Fibroblast of lung (primary cell): ENCODE measurements at regions not wholly inside any gene's neighbourhood (a gene's known extent, or its start where the extent isn't known, plus 50 kb on each side); places are given as distances from the start of the nearest gene placed in this dataset.
"Not testable (repeated sequence)": the region's sequence is repeated elsewhere in the genome, so short reads cannot be mapped to it uniquely, and the experiment has no call there.

Experiments used
- DNase-seq, 2 donors: peaks; one replicate each; pipeline versions ENCODE4 v3.0.0 to v3.0.0-alpha.2; 2010; ENCODE audit warnings: low read depth in 2 of 2
- H2AFZ ChIP-seq: 2 replicates; pipeline ENCODE4 v1.5.1; 2012; ENCODE audit warnings: low read length, control low read depth, inconsistent platforms
- H3K27ac ChIP-seq: 2 replicates; pipeline ENCODE4 v1.5.1; 2011; ENCODE audit warnings: low read length, control low read depth; ENCODE audit not compliant: insufficient read depth
- H3K27me3 ChIP-seq: 2 replicates; pipeline ENCODE4 v1.5.1; 2011; ENCODE audit warnings: mild to moderate bottlenecking, low read length; ENCODE audit not compliant: control insufficient read depth, insufficient read depth
- H3K36me3 ChIP-seq: 2 replicates; pipeline ENCODE4 v1.5.1; 2011; ENCODE audit warnings: low read length; ENCODE audit not compliant: control insufficient read depth, insufficient read depth
- H3K4me1 ChIP-seq: 2 replicates; pipeline ENCODE4 v1.5.1; 2011; ENCODE audit warnings: low read length; ENCODE audit not compliant: control insufficient read depth, insufficient read depth; ENCODE audit errors: extremely low read depth
- H3K4me2 ChIP-seq: 2 replicates; pipeline ENCODE4 v1.5.1; 2011; ENCODE audit warnings: low read length, control low read depth; ENCODE audit not compliant: insufficient read depth; ENCODE audit errors: extremely low read depth
- H3K4me3 ChIP-seq, 4 experiments: fragments of 200-600 bp in 1 of 4; sonication (generic) in 1 of 4; replicated peaks in 1 of 4; 2 replicates each; pipeline ENCODE4 v1.5.1; 2011 to 2016; ENCODE audit warnings: low read length in 4 of 4, low read depth in 3 of 4, mild to moderate bottlenecking in 3 of 4, control low read depth in 2 of 4, inconsistent platforms in 1 of 4, mixed read lengths in 1 of 4; ENCODE audit not compliant: insufficient read depth in 1 of 4; ENCODE audit errors: control extremely low read depth in 1 of 4
- H3K79me2 ChIP-seq: 2 replicates; pipeline ENCODE4 v1.5.1; 2012; ENCODE audit warnings: mild to moderate bottlenecking, low read length, inconsistent platforms; ENCODE audit not compliant: control insufficient read depth, insufficient read depth
- H3K9ac ChIP-seq: 2 replicates; pipeline ENCODE4 v1.5.1; 2011; ENCODE audit warnings: mild to moderate bottlenecking, low read length, control low read depth; ENCODE audit not compliant: insufficient read depth
- H3K9me3 ChIP-seq: 2 replicates; pipeline ENCODE4 v1.5.1; 2012; ENCODE audit warnings: low read depth, low read length; ENCODE audit not compliant: control insufficient read depth, insufficient read depth
- H4K20me1 ChIP-seq: 2 replicates; pipeline ENCODE4 v1.5.1; 2011; ENCODE audit warnings: low read length; ENCODE audit not compliant: control insufficient read depth, insufficient read depth; ENCODE audit errors: extremely low read depth
- EZH2 ChIP-seq: IDR thresholded peaks from 2 replicates; pipeline ENCODE4 v1.5.1; 2012; ENCODE audit warnings: low read length, control low read depth, mild to moderate bottlenecking; ENCODE audit errors: missing control alignments
- TF ChIP-seq, protein P1 (sequence below), 2 donors: IDR thresholded peaks in 1 of 2; conservative IDR thresholded peaks in 1 of 2; 1 replicate in 1 of 2; 2 replicates in 1 of 2; pipeline ENCODE4 v1.5.1; 2011 to 2012; ENCODE audit warnings: low read length in 2 of 2, control low read depth in 1 of 2, inconsistent platforms in 1 of 2, low read depth in 1 of 2, mild to moderate bottlenecking in 1 of 2

DNA sequence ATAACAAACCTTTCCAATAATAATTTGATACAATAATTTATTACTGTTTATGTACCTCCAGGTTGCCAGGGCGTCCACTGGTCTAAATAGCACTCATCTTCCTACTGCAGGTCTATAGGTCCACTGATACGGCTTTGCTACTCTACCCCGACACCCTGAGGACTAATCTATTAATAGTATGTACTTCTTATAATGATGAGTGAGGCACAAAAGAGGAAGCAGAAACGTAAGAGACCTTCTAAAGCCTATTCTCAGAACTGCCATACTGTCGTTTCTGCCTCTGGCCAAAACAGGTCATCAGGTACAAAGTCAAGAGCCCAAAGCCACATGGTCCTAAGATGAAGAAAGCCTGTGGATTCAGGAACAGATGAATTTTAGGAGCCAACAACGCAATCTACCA is 163.2 kb upstream of the GRM7 start:
- Histone ChIP-seq H3K27me3 (no peaks in the 10 kb centered on the region), H2AFZ (no peak overlapping the region), H3K4me2 (no peak overlapping the region), H3K4me1 (no peaks in the 10 kb centered on the region), H3K79me2 (no peaks in the 10 kb centered on the region), H4K20me1 (no peaks in the 10 kb centered on the region), H3K9me3 (no peaks in the 10 kb centered on the region), H3K4me3 (no peak overlapping the region), H3K36me3 (no peaks in the 10 kb centered on the region), H3K9ac (no peak overlapping the region), H3K27ac (no peak overlapping the region)
- no peak for DNase-seq
- TF ChIP-seq EZH2: no peak
- TF ChIP-seq, protein P1, sequence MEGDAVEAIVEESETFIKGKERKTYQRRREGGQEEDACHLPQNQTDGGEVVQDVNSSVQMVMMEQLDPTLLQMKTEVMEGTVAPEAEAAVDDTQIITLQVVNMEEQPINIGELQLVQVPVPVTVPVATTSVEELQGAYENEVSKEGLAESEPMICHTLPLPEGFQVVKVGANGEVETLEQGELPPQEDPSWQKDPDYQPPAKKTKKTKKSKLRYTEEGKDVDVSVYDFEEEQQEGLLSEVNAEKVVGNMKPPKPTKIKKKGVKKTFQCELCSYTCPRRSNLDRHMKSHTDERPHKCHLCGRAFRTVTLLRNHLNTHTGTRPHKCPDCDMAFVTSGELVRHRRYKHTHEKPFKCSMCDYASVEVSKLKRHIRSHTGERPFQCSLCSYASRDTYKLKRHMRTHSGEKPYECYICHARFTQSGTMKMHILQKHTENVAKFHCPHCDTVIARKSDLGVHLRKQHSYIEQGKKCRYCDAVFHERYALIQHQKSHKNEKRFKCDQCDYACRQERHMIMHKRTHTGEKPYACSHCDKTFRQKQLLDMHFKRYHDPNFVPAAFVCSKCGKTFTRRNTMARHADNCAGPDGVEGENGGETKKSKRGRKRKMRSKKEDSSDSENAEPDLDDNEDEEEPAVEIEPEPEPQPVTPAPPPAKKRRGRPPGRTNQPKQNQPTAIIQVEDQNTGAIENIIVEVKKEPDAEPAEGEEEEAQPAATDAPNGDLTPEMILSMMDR (conservative IDR thresholded peaks at IDR 0.05 in 1 of 2, IDR thresholded peaks at IDR 0.05 in 1 of 2; ENCODE audit: low read depth in 1 of 2, low read length in 2 of 2): no peak

DNA sequence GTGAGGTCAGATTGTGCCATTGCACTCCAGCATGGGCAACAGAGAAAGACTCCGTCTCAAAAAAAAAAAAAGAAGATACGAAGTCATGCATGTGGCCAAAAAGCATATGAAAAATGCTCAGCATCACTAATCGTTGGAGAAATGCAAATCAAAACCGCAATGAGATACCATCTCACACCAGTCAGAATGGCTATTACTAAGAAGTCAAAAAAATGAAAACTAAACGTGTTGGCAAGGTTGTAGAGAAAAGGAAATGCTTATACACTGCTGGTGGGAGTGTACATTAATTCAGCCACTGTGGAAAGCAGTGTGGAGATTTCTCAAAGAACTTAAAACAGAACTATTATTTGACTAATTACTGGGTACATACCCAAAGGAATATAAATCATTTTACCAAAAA is 156.1 kb upstream of the GRM7 start:
- not testable (repeated sequence) for H4K20me1 ChIP-seq, H3K4me3 ChIP-seq, H3K9ac ChIP-seq, H3K36me3 ChIP-seq, H3K27ac ChIP-seq, H3K79me2 ChIP-seq, DNase-seq, H2AFZ ChIP-seq, H3K4me1 ChIP-seq, H3K27me3 ChIP-seq, H3K4me2 ChIP-seq, H3K9me3 ChIP-seq

DNA sequence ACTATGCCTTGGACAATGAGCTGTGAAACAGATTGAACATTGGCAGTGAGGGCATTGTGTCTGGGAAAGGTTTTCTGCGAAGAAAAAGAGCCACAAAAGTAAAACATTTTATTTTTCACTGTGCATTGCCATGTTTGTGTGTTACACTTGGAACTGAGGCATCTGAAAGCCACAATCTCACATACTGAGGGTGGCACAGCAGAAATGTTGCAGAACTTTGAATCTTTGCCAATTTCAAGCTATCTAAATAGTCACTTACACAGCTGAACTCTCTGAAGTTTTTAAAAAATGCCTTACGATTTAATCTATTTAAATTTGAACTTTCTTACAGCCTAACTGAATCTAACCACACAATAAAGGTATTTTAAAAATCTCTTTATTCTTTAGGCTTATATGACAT is 154.1 kb upstream of the GRM7 start:
- no peak overlapping the region for H3K9ac ChIP-seq
- H2AFZ ChIP-seq: no peak overlapping the region
- no peaks in the 10 kb centered on the region for H3K27me3 ChIP-seq
- no peak overlapping the region for H3K4me2 ChIP-seq
- H3K27ac ChIP-seq: no peak overlapping the region
- no peaks in the 10 kb centered on the region for H3K36me3 ChIP-seq
- no peak for TF ChIP-seq EZH2
- TF ChIP-seq, protein P1 (conservative IDR thresholded peaks at IDR 0.05 in 1 of 2, IDR thresholded peaks at IDR 0.05 in 1 of 2; ENCODE audit: low read depth in 1 of 2, low read length in 2 of 2): no peak
- H3K4me1 ChIP-seq: no peaks in the 10 kb centered on the region
- H3K4me3 ChIP-seq: no peak overlapping the region
- H3K9me3 ChIP-seq: no peaks in the 10 kb centered on the region
- DNase-seq: no peak
- H3K79me2 ChIP-seq: no peaks in the 10 kb centered on the region
- H4K20me1 ChIP-seq: no peaks in the 10 kb centered on the region

DNA sequence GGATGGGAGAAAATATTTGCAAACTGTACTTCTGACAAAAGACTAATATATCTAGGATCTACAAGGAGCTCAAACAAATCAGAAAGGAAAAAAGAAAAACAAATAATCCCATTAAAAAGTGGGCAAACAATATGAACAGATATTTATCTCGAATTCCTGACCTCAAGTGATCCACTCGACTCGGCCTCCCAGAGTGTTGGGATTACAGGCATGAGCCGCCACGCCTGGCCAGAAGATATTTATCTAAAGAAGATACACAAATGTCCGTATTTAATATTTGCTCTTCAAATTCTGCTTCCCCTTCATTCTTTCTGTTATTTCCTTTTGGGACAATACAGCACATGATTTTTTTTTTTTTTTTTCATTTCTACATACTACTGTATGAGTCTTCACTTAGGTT is 151.7 kb upstream of the GRM7 start:
- no peak overlapping the region for H2AFZ ChIP-seq
- no peak overlapping the region for H3K27ac ChIP-seq
- H3K4me3 ChIP-seq: no peak overlapping the region
- no peak for DNase-seq
- no peak overlapping the region for H3K9ac ChIP-seq
- no peaks in the 10 kb centered on the region for H3K4me1 ChIP-seq
- H4K20me1 ChIP-seq: no peaks in the 10 kb centered on the region
- no peak overlapping the region for H3K4me2 ChIP-seq
- H3K79me2 ChIP-seq: no peaks in the 10 kb centered on the region
- H3K27me3 ChIP-seq: no peaks in the 10 kb centered on the region
- no peaks in the 10 kb centered on the region for H3K36me3 ChIP-seq
- TF ChIP-seq, protein P1 (conservative IDR thresholded peaks at IDR 0.05 in 1 of 2, IDR thresholded peaks at IDR 0.05 in 1 of 2; ENCODE audit: low read depth in 1 of 2, low read length in 2 of 2): no peak
- TF ChIP-seq EZH2: no peak
- no peaks in the 10 kb centered on the region for H3K9me3 ChIP-seq
